ENCODE measurements at regions not wholly inside any gene's neighbourhood (a gene's known extent, or its start where the extent isn't known, plus 50 kb on each side); places are given as distances from the start of the nearest gene placed in this dataset.

DNA sequence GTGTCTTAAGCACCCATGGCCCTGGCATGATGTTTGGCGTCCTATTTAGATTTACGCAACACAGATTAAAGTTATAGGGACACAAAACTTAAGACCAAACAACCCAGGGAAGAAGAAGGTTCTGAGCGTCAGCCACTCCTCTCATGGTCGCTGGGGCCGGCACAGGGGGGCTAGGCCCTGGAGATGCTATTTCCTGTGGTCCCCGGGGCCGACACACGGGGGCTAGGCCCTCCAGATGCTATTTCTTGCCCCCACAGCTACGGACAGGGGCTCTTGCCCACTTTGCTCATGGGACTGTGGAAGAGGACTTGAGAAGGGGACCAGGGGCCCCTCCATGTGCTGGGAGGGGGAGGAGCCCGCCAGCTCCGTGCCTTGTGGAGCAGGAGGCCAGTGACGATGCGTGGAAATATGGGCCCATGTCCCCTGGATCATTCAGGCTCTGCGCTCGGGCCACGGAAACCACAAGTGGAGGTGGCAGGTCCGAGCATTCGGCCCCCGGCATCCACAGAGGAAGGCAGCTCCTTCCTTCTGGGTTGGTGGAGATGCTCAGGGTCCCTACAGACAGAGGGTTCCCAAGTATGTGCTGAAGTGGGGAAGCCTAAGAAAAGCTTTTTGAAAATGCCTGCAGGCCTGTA is 711.1 kb downstream of the BRD1 start:
- no peak for DNase-seq

DNA sequence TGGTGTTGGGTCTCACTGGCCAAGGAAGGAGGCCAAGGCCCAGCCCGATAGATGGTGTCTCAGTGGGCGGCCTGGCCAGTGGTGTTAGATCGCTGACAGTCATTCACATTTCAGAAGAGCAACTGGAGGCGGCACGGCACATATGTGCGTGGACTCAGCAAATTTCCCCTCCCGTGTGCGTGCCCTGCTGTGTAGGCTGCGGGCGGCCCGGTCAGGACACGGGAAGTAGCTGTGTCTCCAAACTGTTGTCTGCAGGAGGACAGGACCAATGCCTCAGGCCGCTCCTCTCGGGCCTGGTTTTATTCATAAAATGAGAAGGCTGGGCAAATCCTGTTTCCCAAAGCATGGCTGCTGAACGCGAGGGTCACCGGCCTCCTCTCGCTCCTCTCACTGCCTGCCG is 711.7 kb downstream of the BRD1 start:
- DNase-seq, result no peak

DNA sequence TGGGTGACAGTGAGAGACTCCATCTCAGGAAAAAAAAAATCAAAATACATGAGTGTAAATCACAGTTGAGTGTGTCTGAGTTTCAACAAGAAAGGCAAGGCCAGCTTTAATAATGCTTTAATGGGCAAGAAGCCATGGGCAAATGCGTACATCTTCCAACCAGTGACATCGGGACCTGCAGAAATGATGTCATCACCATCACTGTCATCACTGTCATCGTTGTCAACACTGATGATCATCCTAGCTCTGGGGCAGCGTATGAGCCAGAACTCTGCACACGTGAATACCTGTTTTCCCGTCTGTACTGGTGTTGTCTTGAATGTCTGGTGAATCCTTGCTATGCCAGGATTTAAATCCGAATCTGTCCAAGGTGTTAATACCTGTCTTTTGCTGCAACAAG is 712.5 kb downstream of the BRD1 start:
- no peak for DNase-seq

DNA sequence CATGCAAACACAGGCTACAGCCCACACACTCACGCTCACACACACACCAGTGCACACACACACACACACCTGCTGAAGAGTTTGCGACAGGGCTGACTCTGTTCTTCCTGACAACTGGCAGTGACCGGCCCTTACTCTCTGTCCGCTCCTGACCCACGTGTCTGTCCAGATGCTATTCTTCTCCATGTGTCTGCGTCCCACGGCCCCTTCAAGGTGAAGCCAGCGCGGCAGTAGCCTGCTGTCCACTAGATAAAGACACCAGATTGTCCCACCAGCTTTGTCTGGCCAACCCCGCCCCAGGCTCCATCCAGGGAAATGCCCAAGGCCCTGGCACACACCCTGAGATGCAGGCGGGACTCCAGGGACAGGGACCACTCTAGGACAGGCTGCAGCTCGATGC is 713.9 kb downstream of the BRD1 start:
- DNase-seq, result no peak

DNA sequence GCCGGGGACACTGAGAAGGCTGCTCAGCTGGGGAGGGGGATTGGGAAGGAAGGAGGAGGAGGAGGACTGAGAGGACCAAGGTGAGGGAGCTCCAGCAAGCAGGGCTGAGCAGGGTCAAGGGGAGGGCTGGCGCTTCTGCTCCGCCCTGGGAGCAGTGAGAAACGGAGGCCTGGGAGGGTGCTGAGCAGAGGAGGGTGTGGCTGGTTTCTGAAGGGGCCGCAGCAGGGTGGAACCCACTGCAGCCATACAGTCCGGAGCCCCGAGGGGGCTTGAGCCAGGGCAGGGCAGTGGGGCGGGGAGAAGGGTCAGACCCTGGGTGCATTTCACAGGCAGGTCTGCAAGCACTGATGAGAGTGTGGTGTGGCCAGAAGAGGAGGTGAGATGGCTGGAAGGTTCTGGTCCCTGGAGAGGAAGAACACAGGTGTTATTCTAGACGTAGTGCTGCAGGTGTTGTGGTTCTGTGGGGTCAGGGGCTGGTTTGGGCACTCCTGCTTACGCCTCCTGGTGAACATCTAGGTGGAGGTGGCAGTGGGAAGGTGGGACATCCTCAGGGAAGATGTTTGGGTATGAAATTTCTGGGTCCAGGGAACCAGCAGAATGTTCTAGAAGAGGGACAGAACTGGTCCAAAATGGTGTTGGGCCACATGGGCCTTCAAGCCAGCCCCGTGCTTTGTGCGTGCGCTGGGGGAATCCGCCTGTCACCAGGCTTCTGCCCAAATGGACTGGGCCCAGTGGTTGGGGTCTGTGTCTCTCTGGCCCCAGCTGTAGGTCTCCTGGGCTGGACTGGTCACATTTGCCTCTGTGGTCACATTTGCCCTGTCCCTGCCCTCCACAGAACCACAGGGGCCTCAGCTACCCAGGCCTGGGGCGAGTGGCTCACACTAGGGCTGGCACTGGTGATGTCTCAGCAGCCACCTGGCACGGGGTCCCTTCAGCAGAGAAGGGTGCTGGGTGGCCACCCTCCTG is 714.7 kb downstream of the BRD1 start:
- no peak for DNase-seq

DNA sequence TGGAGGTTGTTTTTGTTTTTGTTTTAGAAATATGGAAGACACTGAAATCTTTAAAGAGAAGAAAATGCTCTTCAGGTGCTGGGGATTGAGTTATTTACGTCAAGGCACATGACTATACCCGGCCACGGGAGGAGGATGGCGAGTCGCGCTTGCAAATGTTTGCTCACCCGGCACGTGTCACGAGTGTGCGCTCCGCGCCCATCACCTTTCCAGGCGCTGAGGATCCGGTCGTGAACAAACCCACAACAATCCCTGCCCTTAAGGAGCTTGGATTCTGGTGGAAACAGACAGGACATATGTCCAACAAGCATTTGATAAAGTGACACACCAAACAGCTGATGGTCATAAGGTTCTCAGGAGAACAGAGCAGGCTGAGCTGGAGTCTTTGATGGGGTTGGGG is 715.5 kb downstream of the BRD1 start:
- no peak for DNase-seq

DNA sequence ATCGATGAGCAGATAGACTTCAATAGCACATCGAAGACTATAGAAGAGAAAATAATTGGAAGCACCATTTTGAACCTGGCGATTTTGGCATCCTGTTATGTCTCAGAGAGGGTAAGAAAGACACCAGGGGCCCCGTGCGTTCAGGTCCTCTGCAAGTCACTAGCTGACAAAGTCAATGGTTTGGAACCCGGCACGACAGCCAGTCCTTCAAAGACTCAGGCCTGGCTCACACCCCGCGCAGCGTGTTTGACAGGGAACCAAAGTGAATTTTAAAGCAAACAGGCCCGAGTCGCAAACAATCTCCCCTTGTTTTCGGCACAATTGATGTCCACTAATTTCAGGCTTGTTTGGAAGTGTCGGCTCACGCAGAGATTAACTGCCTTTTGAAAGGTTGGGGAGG is 716.6 kb downstream of the BRD1 start:
- DNase-seq, result no peak

DNA sequence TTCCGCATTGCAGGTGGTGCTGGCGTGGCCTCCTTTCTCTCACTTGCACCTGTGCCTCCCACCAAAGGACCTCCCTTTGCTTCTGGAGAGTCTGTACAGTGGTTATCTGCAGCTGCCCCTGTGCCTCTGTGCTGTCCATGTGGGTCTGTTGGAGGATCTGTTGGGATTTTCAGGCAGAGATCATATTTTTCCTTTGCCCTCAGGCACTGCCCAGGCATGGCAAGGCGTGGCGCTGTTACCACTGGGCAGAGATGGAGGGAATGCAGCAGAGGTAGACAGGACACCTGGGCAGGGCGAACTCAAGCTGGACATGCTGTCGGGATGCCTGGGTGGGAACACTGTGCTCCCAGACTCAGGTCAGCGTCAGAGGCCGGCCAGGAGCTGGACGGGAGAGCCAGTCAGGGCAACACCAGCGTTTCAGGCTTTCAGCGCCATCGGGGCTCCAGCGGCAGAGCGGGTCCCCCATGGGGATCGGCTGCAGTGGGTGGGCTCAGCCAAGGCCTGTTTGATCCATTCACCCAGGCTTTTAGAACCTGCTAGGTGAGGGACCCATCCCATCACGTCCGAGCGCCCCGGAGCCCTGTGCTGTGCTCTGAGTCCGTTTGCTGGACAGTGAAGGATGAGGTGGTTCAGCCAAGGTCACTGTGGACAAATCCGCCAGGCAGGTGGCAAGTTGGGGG is 718.9 kb downstream of the BRD1 start:
- DNase-seq, result no peak

DNA sequence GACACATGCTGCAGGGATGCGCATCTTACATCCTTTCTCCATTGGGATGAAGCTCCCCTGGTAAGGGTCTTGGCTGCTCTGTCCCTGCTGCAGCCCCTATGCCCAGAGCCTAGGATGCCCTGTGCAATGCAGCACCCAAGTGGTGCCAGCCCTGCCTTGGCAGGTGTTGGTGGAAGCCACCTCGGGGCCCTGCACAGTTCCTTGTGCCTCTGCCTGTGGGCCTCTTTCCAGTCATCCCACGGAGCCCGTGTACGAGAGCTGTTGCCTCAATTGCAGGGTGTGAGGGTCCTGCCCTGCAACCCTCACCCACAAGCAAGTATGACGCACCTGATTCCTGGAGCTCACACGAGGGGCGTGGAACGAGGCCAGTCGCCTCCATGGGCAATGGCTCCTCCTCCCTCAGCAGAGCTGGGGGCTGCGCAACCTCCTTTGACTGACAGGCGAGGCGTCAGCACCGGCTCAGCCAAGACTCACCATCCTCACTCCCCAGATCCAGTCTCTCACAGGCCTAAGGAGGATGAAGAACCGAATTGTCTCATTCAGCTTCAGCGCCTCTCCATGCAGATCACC is 719.6 kb downstream of the BRD1 start:
- no peak for DNase-seq

DNA sequence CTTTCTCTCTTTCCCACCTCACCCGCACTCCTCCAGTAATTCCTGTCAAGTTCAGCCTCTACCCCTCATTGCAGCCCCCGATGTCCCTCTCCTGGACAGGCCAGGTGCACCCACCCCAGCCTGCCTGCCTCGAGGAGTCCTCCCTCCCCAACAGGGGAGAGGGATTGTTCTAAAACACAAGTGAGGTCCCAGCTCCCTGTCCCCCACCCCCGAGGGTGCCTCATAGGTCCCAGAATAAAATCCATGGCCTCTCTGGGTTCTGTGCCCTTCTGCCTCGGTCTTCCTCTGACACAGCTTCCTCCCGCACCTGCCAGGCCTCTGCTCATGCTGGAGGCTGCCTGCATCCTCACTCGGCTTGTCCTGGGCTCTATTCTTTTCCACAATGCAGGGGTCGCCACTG is 720.1 kb downstream of the BRD1 start:
- DNase-seq, result no peak

DNA sequence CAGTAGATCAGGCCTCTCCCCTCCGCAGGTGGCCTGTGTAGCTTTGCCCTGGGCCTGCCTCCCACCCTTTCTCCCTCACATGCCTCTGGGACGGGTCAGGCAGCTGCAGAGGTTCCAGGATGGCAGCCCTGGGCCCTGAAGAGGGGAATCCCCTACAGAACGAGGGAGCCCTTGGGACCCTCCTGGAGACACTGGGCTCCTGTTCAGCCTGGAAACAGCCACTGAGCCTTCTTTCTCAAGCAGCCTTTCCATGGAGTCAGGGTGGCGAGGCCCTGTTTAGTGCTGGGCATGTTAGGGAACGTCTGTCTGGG is 720.9 kb downstream of the BRD1 start:
- no peak for DNase-seq

DNA sequence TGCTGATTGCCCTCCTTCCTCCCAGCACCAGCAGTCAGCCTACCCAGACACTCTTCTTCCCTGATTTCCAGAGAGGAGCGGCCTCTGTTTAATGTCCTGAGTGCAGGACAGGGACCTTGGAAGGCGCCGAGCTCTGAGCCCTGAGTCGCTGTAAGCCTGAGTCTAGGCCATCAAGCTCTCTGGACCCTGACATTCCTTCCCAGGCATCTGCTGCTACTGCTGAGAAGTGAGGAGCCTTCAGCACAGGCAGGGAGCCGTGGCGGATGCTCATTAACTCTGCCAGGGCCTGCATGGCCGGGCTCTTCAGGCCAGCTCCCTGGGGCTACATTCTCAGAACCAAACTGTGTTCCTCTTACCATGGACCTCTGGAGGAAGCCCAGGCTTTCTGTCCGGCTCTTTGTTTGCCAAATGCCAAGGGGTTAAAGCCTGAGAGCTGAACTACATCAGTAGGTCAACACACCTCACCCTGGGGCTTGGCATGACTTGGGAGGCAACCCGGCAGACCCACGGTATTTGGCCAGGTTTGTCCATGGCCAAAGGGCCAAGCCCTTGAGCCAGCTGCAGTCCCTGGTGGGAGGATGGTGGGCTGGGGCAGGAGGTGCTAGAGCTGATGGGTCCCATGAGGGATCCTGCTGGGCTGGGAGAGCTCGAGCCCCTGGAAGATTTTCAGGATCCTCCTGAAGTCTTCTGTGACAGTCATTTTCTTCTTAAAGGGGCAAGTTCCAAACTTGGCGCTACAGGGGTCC is 721.4 kb downstream of the BRD1 start:
- no peak for DNase-seq

DNA sequence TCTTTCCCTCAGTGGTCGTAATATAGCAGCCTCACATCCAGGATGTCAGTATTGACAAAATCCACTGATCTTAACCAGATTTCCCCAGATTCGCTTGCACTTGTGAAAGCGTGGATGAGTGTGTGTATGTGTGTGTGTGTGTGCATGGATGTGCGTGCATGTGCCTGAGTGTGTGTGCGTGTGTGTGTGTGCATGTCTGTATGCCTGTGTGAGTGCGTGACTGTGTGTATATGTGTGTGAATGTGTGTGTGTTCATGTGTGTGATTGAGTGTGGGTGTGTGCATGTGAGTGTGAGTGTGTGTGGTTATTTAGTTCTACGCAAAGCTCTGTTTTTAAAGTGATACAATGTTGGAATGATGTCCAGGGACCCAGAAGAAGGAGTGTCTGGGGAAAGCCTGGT is 723.2 kb downstream of the BRD1 start:
- DNase-seq, result no peak

DNA sequence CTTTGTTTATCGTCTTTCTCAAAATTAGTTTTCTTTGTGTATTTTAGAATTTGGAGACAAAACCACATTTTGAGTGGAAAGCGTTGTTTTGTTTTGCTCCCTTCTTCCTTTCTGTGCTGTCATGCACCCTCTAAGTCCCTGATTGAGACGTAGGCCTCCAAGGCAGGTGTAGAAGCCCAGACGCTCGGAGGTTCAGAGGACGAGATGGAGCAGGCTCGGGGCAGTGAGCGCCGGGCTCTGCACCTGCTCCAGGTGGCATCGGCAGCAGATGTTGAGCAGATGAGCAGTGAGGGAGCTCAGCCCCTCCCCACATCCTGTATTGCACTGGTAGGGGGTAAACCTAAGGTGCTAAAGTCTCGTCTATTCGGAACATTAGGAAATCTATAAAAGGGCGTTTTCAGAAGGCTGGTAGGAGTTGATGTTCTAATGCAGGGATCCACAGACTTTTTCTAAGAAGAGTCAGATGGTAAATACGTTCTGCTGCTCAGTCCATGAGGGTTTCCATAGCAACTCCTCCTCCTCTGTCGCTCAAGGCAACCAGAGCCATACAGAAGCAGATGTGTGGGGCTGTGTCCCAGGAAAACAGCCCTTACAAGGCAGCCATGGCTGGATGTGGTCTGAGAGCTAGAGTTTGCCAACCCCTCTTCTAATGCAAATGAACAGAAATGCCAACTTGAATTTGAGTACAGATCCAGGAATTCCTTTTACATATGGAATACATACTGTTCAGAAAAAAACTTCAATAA is 724.2 kb downstream of the BRD1 start:
- no peak for DNase-seq

DNA sequence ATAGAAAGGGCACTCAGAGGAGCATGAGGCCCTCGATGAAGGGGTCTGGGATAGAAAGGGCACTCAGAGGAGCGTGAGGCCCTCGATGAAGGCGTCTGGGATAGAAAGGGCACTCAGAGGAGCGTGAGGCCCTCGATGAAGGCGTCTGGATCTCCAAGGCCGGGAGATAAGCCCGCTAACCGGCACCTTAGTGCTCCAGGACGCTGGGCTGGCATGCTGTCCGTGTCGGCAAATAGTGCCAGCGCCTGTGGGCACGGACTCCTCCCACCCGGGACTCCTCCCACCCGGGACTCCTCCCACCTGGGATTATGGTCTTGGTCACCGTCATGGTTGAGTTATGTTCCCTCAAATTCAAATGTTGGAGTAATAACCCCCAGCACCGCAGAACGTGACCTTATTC is 725.3 kb downstream of the BRD1 start:
- no peak for DNase-seq

DNA sequence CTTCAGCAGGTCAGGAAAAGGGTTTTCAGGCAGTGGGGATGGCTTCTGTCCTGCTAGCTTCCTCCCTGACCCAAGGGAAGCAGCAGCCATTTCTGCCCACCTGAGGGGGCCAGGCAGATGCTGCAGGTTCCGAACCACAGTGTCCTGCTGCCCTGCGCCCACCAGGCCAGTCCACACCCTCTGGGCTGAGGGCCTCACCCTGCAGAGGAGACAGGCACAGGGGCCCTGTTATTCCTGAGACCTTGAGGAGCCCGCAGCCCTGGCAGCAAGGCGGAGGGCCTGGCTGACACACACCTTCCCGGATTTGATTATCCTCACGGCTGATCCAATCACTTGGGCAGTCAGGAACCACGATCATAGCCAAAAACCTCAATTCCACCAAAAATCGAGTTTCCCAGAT is 725.8 kb downstream of the BRD1 start:
- no peak for DNase-seq

DNA sequence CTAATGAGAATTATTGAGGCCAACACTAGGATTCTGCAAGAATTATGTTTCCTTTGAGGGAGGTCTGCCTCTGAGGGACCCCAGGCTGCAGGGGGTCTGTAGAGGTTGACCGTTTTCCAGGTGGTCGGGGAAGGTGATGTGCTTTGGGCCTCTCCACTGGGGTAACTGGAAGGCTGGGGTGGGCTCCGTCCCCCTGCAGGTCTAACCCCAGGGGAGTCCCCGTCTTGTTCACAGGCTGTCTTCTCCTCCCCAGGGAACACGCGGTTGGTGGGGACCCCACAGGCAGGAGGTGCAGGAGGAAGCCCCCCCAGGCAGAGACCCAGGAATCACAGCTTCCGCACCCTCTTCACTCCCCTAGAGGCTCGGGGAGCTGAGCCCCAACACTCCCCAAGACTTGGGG is 726.4 kb downstream of the BRD1 start:
- no peak for DNase-seq

DNA sequence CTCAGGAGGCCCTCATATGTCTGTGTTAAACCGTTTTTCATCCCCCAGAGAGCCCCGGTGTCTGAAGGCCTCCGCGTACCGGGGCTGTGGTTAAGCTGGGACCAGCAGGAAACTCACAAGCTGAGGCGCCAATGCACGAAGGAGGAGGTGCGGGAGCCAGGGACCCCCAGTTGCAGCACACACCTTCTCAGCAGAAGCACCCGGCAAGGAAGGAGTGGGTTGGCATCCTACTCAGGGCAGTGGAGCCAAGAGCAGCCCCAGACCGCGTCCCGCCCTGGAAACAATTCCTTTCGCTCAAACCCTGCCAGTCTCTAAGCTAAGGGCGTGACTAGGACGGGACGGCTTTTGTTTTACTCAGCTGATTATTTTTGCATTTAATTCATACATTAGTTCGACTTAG is 726.9 kb downstream of the BRD1 start:
- no peak for DNase-seq

DNA sequence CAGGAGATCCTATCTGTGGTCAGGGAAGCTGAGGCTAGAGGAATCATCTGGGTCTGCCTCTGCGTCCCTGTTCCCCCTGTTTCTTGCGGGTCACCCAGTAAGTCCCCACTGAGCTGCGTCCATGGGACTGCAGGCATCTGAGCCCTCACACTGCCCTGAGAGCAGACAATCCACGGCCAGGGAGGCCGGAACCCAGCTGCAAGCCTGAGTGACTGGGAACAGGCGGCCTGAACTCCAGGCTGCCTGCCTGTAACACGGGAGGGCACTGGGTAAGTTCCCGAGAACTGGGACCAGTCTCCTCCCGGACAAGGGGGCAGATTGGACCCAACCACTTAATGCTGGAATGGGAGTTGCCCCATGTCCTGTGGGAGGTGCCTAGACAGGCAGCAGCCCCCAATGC is 727.4 kb downstream of the BRD1 start:
- no peak for DNase-seq

DNA sequence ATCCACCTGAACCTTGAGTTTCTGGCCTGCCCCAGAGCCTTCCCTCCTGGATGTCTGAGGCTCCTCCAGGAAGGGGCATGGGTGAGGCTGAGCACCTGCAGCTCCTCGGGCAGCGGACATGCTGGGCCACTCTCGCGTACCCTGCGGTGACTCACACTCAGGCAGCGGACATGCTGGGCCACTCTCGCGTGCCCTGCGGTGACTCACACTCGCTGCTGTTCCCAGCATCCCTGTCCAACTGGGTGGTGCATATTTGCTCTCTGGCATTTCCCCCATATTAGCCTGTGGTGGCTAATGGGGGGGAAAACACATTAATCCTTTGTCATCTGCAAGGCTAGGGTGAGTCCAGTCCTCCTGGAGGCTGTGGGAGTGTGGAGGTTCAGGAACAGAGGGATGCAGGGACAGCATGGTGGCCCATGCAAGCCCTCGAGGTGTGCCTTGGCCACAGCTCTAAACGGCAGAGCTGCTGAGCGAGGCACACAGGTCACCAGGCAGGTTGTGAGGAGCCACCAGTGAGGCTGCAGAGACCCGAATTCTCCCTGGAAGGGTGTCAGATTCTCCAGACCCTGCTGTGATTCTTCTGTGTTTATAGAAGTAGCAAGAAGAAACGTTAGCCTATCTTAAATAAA is 728.1 kb downstream of the BRD1 start:
- no peak for DNase-seq

DNA sequence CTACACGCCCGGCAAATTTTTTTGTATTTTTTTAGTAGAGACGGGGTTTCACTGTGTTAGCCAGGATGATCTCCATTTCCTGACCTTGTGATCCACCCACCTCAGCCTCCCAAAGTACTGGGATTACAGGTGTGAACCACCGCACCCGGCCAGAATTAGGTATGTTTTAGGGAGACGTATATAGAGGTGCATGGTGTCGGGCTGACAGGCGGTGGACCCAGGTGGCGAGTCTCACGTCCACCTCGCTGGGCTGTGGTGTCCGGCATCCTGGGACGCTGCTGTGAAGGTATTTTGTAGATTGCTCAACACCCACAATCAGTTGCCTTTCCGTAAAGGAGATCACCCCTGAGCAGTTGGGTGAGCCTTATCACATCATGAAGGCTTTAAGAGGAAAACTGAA is 728.6 kb downstream of the BRD1 start:
- DNase-seq, result no peak

DNA sequence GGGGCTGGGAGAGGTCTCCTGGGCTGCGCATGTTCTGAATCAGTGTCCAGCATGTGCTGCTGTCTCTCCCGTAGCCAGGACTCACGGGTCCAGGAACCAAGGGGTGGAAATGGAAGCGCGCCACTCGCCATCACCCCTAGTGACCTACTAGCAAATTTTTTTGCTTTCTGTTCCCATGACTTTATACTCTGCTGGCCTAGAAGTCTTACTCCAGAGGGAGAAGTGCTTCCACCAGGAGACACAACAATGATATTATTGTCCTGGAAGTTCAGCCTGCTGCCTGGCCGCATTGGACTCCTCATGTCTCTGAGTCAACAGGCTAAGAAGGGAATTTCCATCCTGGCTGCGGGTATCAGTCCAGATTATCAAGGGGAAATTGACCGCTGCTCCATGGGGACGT is 729.7 kb downstream of the BRD1 start:
- DNase-seq, result no peak
